ENCODE measurements at regions not wholly inside any gene's neighbourhood (a gene's known extent, or its start where the extent isn't known, plus 50 kb on each side); places are given as distances from the start of the nearest gene placed in this dataset.

GRCh38 chr9:2386566-2386965 is 235.0 kb upstream of the VLDLR start:
- Histone ChIP-seq H3K4me2 (ENCODE audit: insufficient read depth, low read length) (no peak overlapping the region), H3K9me3 (replicated peaks; ENCODE audit: control insufficient read depth, insufficient read depth, low read length) (no peaks in the 10 kb centered on the region), H4K20me1 (replicated peaks; ENCODE audit: control insufficient read depth, extremely low read depth, insufficient read depth, low read length) (no peaks in the 10 kb centered on the region), H3K27me3 (ENCODE audit: control insufficient read depth in 2 of 2, insufficient read depth in 2 of 2, low read length in 2 of 2) (no peaks in the 10 kb centered on the region), H3K9me1 (replicated peaks; ENCODE audit: control insufficient read depth, extremely low read depth, insufficient read depth, low read length) (no peaks in the 10 kb centered on the region), H3K36me3 (ENCODE audit: control insufficient read depth in 2 of 2, extremely low read depth in 1 of 2, insufficient read depth in 2 of 2, low read length in 2 of 2) (no peaks in the 10 kb centered on the region), H3K79me2 (ENCODE audit: control insufficient read depth, insufficient read depth, low read length) (no peaks in the 10 kb centered on the region), H3K27ac (ENCODE audit: insufficient read depth, low read depth, low read length) (no peak overlapping the region), H3K4me3 (replicated peaks in 1 of 3; ENCODE audit: insufficient read depth in 1 of 3, low read depth in 1 of 3, low read length in 3 of 3) (no peak overlapping the region), H2AFZ (ENCODE audit: low read depth, low read length) (no peak overlapping the region), H3K9ac (replicated peaks; ENCODE audit: extremely low read depth, insufficient read depth, low read length) (no peak overlapping the region), H3K4me1 (ENCODE audit: control insufficient read depth, extremely low read depth, insufficient read depth, low read length) (no peaks in the 10 kb centered on the region)
- FAIRE-seq: no peak
- intact Hi-C loops (cut with micrococcal nuclease): no loop called here
- TF ChIP-seq FOS (IDR thresholded peaks at IDR 0.05; ENCODE audit: borderline replicate concordance, insufficient read depth, low read length): no peak
- no peak for TF ChIP-seq JUN (IDR thresholded peaks at IDR 0.05; ENCODE audit: borderline replicate concordance, insufficient read depth, insufficient read length, low read depth)
- TF ChIP-seq EZH2 (IDR thresholded peaks at IDR 0.05; ENCODE audit: borderline replicate concordance, low read depth, low read length, severe bottlenecking): no peak
- no peak for TF ChIP-seq CTCF (IDR thresholded peaks at IDR 0.05; ENCODE audit: extremely low read depth in 1 of 2, insufficient read depth in 1 of 2, low read depth in 1 of 2, low read length in 2 of 2)
- TF ChIP-seq POLR2AphosphoS5 (IDR thresholded peaks at IDR 0.05; ENCODE audit: insufficient read depth, low read depth, low read length): no peak
- TF ChIP-seq MYC (IDR thresholded peaks at IDR 0.05; ENCODE audit: low read depth, low read length): no peak
- TF ChIP-seq GATA2 (IDR thresholded peaks at IDR 0.05; ENCODE audit: insufficient read depth, insufficient read length, low read depth, low read length): no peak
- TF ChIP-seq, protein P1, sequence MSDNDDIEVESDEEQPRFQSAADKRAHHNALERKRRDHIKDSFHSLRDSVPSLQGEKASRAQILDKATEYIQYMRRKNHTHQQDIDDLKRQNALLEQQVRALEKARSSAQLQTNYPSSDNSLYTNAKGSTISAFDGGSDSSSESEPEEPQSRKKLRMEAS (IDR thresholded peaks at IDR 0.05; ENCODE audit: insufficient read depth, insufficient read length): no peak
- no peak for TF ChIP-seq POLR2A (IDR thresholded peaks at IDR 0.05; ENCODE audit: low read depth, low read length)
- no peak for DNase-seq (ENCODE audit: low read depth, low spot score)
- dilution Hi-C loops (cut with MboI; ENCODE audit: extremely low pct_ligation_motif_present, low sequenced_read_pairs): no loop called here
- ChIA-PET POLR2A (no interaction called here), CTCF (no interaction called here)
- no TSS peak for BruUV-seq (replicated peaks)
